Parathyroid adenoma (tissue), 2 donors: ENCODE measurements at regions not wholly inside any gene's neighbourhood (a gene's known extent, or its start where the extent isn't known, plus 50 kb on each side); places are given as distances from the start of the nearest gene placed in this dataset.

ENCODE experiments used
- H2AFZ ChIP-seq: fragments of 300-600 bp; sonication (generic); one replicate; pipeline ENCODE4 v1.7.0; 2017; ENCODE audit warnings: antibody characterized with exemption, mild to moderate bottlenecking
- H3K27ac ChIP-seq: fragments of 300-600 bp; sonication (generic); one replicate; pipeline ENCODE4 v1.7.0; 2017
- H3K27me3 ChIP-seq: fragments of 300-600 bp; sonication (generic); one replicate; pipeline ENCODE4 v1.7.0; 2017; ENCODE audit warnings: low read length; ENCODE audit not compliant: control insufficient read depth, insufficient read depth
- H3K36me3 ChIP-seq: fragments of 300-600 bp; sonication (generic); one replicate; pipeline ENCODE4 v1.7.0; 2017; ENCODE audit warnings: low read length; ENCODE audit not compliant: control insufficient read depth, insufficient read depth
- H3K4me1 ChIP-seq: fragments of 300-600 bp; sonication (generic); one replicate; pipeline ENCODE4 v1.7.0; 2017; ENCODE audit warnings: control low read depth
- H3K4me2 ChIP-seq: fragments of 300-600 bp; sonication (generic); one replicate; pipeline ENCODE4 v1.7.0; 2017; ENCODE audit warnings: low read length
- H3K4me3 ChIP-seq: fragments of 300-600 bp; sonication (generic); one replicate; pipeline ENCODE4 v1.7.0; 2017; ENCODE audit warnings: low read depth, low read length
- H3K79me2 ChIP-seq: fragments of 300-600 bp; sonication (generic); one replicate; pipeline ENCODE4 v1.7.0; 2017; ENCODE audit warnings: control low read depth
- H3K9ac ChIP-seq: fragments of 300-600 bp; sonication (generic); one replicate; pipeline ENCODE4 v1.7.0; 2017; ENCODE audit warnings: mild to moderate bottlenecking
- H3K9me3 ChIP-seq: fragments of 300-600 bp; sonication (generic); one replicate; pipeline ENCODE4 v1.7.0; 2017; ENCODE audit warnings: low read length; ENCODE audit not compliant: control insufficient read depth
- CTCF ChIP-seq: fragments of 300-600 bp; sonication (generic); IDR thresholded peaks from one replicate; pipeline ENCODE4 v1.7.0; 2017; ENCODE audit warnings: antibody characterized with exemption, mild to moderate bottlenecking
- donor health status: primary hyperparathyroidism.

GRCh38 chr2:107772353-107772752, 54.3 kb upstream of the RGPD4 start:
- no peak overlapping the region for H2AFZ ChIP-seq
- no peaks in the 10 kb centered on the region for H3K9me3 ChIP-seq
- no peaks in the 10 kb centered on the region for H3K36me3 ChIP-seq
- H3K4me1 ChIP-seq, result no peaks in the 10 kb centered on the region
- no peak for TF ChIP-seq CTCF
- H3K4me3 ChIP-seq, result no peak overlapping the region
- no peak overlapping the region for H3K27ac ChIP-seq
- H3K79me2 ChIP-seq, result no peaks in the 10 kb centered on the region
- H3K27me3 ChIP-seq, result no peaks in the 10 kb centered on the region
- no peak overlapping the region for H3K9ac ChIP-seq
- no peak overlapping the region for H3K4me2 ChIP-seq

GRCh38 chr2:107775211-107775610, 51.5 kb upstream of the RGPD4 start:
- Histone ChIP-seq H3K4me1 (no peaks in the 10 kb centered on the region), H3K36me3 (no peaks in the 10 kb centered on the region), H3K4me2 (no peak overlapping the region), H3K9ac (no peak overlapping the region), H3K27me3 (no peaks in the 10 kb centered on the region), H3K9me3 (no peaks in the 10 kb centered on the region), H3K4me3 (no peak overlapping the region), H3K27ac (no peak overlapping the region), H3K79me2 (no peaks in the 10 kb centered on the region), H2AFZ (no peak overlapping the region)
- TF ChIP-seq CTCF, result no peak

GRCh38 chr2:107775791-107776190, 50.9 kb upstream of the RGPD4 start:
- Histone ChIP-seq H3K79me2 (no peaks in the 10 kb centered on the region), H3K9ac (no peak overlapping the region), H3K36me3 (no peaks in the 10 kb centered on the region), H3K4me3 (no peak overlapping the region), H3K9me3 (no peaks in the 10 kb centered on the region), H3K27ac (no peak overlapping the region), H3K4me1 (no peaks in the 10 kb centered on the region), H2AFZ (no peak overlapping the region), H3K27me3 (no peaks in the 10 kb centered on the region), H3K4me2 (no peak overlapping the region)
- no peak for TF ChIP-seq CTCF

GRCh38 chr2:107776362-107776761, 50.3 kb upstream of the RGPD4 start:
- no peaks in the 10 kb centered on the region for H3K79me2 ChIP-seq
- no peak overlapping the region for H3K4me3 ChIP-seq
- H3K9me3 ChIP-seq, result no peaks in the 10 kb centered on the region
- no peaks in the 10 kb centered on the region for H3K4me1 ChIP-seq
- no peaks in the 10 kb centered on the region for H3K36me3 ChIP-seq
- H3K27me3 ChIP-seq, result no peaks in the 10 kb centered on the region
- no peak overlapping the region for H3K4me2 ChIP-seq
- no peak for TF ChIP-seq CTCF
- no peak overlapping the region for H2AFZ ChIP-seq
- H3K27ac ChIP-seq, result no peak overlapping the region
- no peak overlapping the region for H3K9ac ChIP-seq
